Mesothelial cell of epicardium (in vitro differentiated cells): ENCODE measurements at regions not wholly inside any gene's neighbourhood (a gene's known extent, or its start where the extent isn't known, plus 50 kb on each side); places are given as distances from the start of the nearest gene placed in this dataset.
A peak's percentile ranks its signal among the peaks of the same experiment; 100 is the strongest.

Experiments
- DNase-seq, 2 experiments: peaks; one replicate each; pipeline ENCODE4 v3.0.0; 2021; ENCODE audit warnings: low spot score in 2 of 2; ENCODE audit not compliant: unreplicated experiment in 2 of 2
- H3K27ac Mint-ChIP-seq: 2 replicates; pipeline ENCODE4 v1.8.0; 2021; ENCODE audit warnings: mixed read lengths
- H3K27me3 Mint-ChIP-seq: 2 replicates; pipeline ENCODE4 v1.8.0; 2021; ENCODE audit warnings: low read depth, mixed read lengths
- H3K36me3 Mint-ChIP-seq: 2 replicates; pipeline ENCODE4 v1.8.0; 2021; ENCODE audit warnings: mixed read lengths
- H3K4me1 Mint-ChIP-seq: 2 replicates; pipeline ENCODE4 v1.8.0; 2021; ENCODE audit warnings: mixed read lengths
- H3K4me3 Mint-ChIP-seq: 2 replicates; pipeline ENCODE4 v1.8.0; 2021; ENCODE audit warnings: mild to moderate bottlenecking, moderate library complexity, mixed read lengths
- H3K9me3 Mint-ChIP-seq: 2 replicates; pipeline ENCODE4 v1.8.0; 2021; ENCODE audit warnings: mixed read lengths
- CTCF ChIP-seq: fragments of 200-600 bp; sonication (generic); IDR thresholded peaks from one replicate; pipeline ENCODE4 v1.5.0; 2021; ENCODE audit warnings: antibody characterized with exemption; ENCODE audit not compliant: unreplicated experiment

DNA sequence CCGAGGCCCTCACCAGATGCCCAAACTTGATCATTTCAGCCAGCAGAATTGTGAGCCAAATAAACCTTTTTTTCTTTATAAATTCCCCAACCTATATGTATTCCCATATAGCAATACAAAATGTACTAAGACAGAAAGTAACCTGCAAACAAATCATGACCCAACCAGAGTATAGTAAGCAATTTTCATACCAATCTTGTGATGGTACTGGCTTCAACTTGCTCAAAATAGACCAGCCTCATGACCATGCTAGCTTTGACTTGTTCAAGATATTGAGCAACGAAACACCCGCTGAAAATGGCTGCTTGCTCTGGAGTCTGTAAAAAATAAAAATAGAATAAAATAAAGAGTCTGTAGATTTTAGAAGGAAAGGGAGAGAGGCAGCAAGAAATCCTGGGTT lies 97.6 kb downstream of the C1D start:
- Mint-ChIP-seq H3K27me3 (peaks cover 5% of the 10 kb centered on the region), H3K9me3 (peaks cover 11% of the 10 kb centered on the region), H3K4me1 (no peaks in the 10 kb centered on the region), H3K36me3 (no peaks in the 10 kb centered on the region), H3K4me3 (no peak overlapping the region), H3K27ac (no peak overlapping the region)
- DNase-seq = no peak
- no peak for TF ChIP-seq CTCF

DNA sequence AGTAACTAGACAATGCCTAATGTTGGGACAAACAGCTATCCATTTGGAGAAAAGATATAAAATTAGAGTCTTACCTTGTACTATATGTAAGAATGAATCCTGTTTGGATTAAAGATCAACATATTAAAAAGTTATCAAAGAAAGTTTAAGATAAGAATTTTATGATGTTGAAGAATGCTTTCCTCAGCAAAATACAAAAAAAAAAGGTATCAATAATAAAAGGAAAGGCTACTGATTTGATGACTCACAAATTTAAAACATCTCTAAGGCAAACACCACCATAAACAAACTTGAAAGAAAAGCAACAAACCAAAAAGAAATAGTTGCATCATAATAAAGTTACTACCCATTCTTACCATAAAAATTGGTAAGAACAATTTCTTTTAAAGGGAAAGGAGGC lies 92.7 kb downstream of the C1D start:
- Mint-ChIP-seq H3K27me3 (peaks cover 15% of the 10 kb centered on the region), H3K4me1 (peaks cover 8% of the 10 kb centered on the region), H3K9me3 (no peaks in the 10 kb centered on the region), H3K4me3 (no peak overlapping the region), H3K36me3 (no peaks in the 10 kb centered on the region), H3K27ac (no peak overlapping the region)
- no peak for DNase-seq
- no peak for TF ChIP-seq CTCF

DNA sequence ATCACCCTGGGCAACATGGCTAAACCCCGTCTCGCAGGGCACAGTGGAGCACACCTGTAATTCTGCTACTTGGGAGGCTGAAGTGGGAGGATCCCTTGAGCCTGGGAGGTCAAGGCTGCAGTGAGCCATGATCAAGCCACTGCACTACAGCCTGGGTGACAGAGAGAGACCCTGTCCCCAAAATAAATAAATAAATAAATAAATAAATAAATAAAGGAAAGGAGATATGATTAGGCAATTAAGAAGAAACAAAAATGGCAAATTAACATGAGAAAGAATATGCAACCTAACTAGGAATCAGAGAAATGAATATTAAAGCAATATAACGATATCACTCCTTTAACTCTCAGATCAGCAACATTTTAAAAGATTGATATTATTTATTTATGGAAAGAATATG lies 92.3 kb downstream of the C1D start:
- DNase-seq = no peak
- peaks cover 11% of the 10 kb centered on the region for H3K4me1 Mint-ChIP-seq
- no peaks in the 10 kb centered on the region for H3K9me3 Mint-ChIP-seq
- no peak overlapping the region for H3K4me3 Mint-ChIP-seq
- no peaks in the 10 kb centered on the region for H3K36me3 Mint-ChIP-seq
- TF ChIP-seq CTCF = no peak
- no peak overlapping the region for H3K27ac Mint-ChIP-seq
- peaks cover 19% of the 10 kb centered on the region for H3K27me3 Mint-ChIP-seq

GRCh38 chr2:67974559-67975430 lies 88.0 kb downstream of the C1D start:
- peak overlapping the region; percentile 47 for H3K27ac Mint-ChIP-seq
- TF ChIP-seq CTCF = no peak
- H3K36me3 Mint-ChIP-seq = no peaks in the 10 kb centered on the region
- no peak overlapping the region for H3K4me3 Mint-ChIP-seq
- H3K27me3 Mint-ChIP-seq = peaks cover 19% of the 10 kb centered on the region
- DNase-seq = no peak
- peaks cover 11% of the 10 kb centered on the region for H3K4me1 Mint-ChIP-seq
- no peaks in the 10 kb centered on the region for H3K9me3 Mint-ChIP-seq

DNA sequence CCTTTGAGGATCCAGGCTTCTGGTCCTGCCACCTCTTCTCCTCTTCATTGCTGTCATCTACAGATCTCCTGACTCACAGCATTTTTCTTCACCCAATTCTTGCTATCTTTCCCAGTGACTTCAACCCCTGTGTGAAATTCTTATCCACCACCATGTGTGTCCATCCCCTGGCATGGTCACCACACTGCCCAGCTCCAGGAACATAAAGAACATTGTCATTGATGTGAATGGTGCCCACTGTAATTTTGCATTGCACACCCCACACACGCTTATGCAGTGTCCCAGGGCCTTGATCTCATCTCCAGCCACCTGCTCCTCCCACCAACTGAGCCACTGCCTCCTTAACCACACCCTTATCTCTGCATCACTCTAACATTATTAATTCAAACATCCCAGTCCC lies 85.3 kb downstream of the C1D start:
- peaks cover 3% of the 10 kb centered on the region for H3K36me3 Mint-ChIP-seq
- no peaks in the 10 kb centered on the region for H3K9me3 Mint-ChIP-seq
- H3K27me3 Mint-ChIP-seq = peaks cover 13% of the 10 kb centered on the region
- no peak for TF ChIP-seq CTCF
- no peak overlapping the region for H3K27ac Mint-ChIP-seq
- H3K4me3 Mint-ChIP-seq = no peak overlapping the region
- H3K4me1 Mint-ChIP-seq = peaks cover 11% of the 10 kb centered on the region
- DNase-seq = no peak
